HEK293 (cell line): ENCODE measurements at regions not wholly inside any gene's neighbourhood (a gene's known extent, or its start where the extent isn't known, plus 50 kb on each side); places are given as distances from the start of the nearest gene placed in this dataset.

Experiments used
- CTCF ChIP-seq: fragments of 450-650 bp; formaldehyde crosslinking; IDR thresholded peaks from 2 replicates; pipeline ENCODE4 v1.5.1; 2016; ENCODE audit warnings: missing biosample characterization, missing genetic modification characterization
- GLI4 ChIP-seq: fragments of 450-650 bp; formaldehyde crosslinking; IDR thresholded peaks from 2 replicates; pipeline ENCODE4 v1.5.1; 2016; ENCODE audit warnings: missing biosample characterization, missing genetic modification characterization
- ZBTB21 ChIP-seq: fragments of 450-650 bp; formaldehyde crosslinking; IDR thresholded peaks from 2 replicates; pipeline ENCODE4 v1.5.1; 2017; ENCODE audit warnings: missing biosample characterization, missing genetic modification characterization
- ZNF248 ChIP-seq: fragments of 450-650 bp; formaldehyde crosslinking; IDR thresholded peaks from 2 replicates; pipeline ENCODE4 v1.5.1; 2017; ENCODE audit warnings: missing biosample characterization, missing genetic modification characterization
- ZNF274 ChIP-seq, 2 experiments: fragments of 200-500 bp in 1 of 2; fragments of 450-650 bp in 1 of 2; sonication (Bioruptor generic) in 1 of 2; formaldehyde crosslinking in 1 of 2; IDR thresholded peaks; 2 replicates each; pipeline versions ENCODE4 v1.5.1 to v1.6.1; 2014 to 2016; ENCODE audit warnings: borderline replicate concordance in 1 of 2, inconsistent platforms in 1 of 2, low read length in 1 of 2, missing biosample characterization in 1 of 2, missing genetic modification characterization in 1 of 2

DNA sequence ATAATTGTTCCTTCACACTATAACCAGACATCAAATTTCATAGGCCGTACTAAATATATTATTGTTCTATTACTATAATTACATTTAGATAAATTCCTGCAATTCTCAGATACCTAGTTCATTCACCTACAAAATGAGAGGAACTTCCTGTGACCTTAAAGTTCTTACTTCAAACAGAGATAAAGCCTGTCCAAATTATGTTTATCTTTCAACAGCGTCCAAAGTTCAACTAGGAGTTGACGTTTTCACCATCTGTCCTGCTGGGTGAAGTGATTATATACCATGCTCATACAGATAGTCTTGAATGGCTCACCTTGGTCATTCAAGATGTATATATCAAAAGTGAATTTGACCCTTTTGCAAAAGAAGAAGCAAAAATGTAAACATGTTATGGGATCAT lies 440.6 kb downstream of the CDH8 start:
- TF ChIP-seq ZBTB21 (tag by site-specific recombination) (no peak), CTCF (no peak), ZNF274 (IDR thresholded peaks at IDR 0.05; ENCODE audit: low read length) (no peak), ZNF274 (tag by site-specific recombination; IDR thresholded peaks at IDR 0.05; ENCODE audit: borderline replicate concordance) (no peak), ZNF248 (tag by site-specific recombination) (no peak), GLI4 (no peak)
